Stimulated activated CD4-positive, alpha-beta T cell treated with anti-CD3 and anti-CD28 coated beads, Interleukin-4, amount 100 ng/mL, for 1 hour (primary cell): ENCODE measurements at regions not wholly inside any gene's neighbourhood (a gene's known extent, or its start where the extent isn't known, plus 50 kb on each side); places are given as distances from the start of the nearest gene placed in this dataset.

Experiments
- DNase-seq: peaks from one replicate; pipeline ENCODE4 v3.0.0-alpha.2; 2020

DNA sequence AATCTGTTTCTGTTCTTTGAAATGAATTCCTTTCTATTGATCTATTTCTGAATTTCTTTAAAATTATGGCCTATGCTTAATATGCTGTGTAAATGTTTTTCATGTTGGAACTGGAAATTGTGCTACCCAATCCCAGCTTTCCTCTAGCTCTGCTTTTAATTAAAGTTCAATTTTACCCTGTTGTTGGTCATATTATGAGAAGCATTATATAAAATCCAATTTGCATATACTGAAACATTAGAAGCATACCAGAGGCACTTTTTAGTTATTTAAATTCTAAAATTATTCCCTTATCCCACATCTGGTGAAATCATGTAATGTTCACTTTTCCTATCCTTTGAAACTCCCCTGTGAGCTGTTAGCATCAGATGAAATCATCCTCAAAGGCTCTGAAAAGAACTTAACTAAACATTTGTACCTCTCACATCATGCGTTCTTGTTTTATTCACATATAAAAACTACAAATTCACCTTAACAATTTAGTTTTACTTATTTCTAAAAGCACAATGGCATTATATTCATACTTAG is 160.6 kb upstream of the COL21A1 start:
- no peak for DNase-seq

- DNase-seq, result no peak
These were observed 159.2 kb upstream of the COL21A1 start for GRCh38 chr6:56406276-56407269.

GRCh38 chr6:56404599-56404998 is 157.2 kb upstream of the COL21A1 start:
- no peak for DNase-seq

DNA sequence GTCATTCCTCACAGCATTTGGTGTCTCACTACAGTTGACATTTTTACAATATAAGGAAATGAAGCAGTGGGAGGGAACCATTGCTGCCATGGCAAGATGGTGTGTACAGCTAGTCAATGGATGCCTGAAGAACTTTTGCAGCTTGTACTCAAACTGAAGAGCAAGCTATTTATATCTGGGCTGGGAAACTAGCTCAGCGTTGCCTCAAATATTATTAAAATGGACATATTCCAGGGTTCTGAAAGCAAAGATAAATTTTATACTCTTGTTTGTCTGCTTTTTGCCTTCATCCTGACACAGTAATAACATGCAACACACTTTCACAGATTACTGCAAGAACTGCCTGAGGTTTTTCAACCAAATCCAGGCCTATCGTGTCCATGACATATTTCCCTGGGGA is 156.4 kb upstream of the COL21A1 start:
- no peak for DNase-seq

- DNase-seq, result no peak
These were observed 154.2 kb upstream of the COL21A1 start for GRCh38 chr6:56401477-56402070.

DNA sequence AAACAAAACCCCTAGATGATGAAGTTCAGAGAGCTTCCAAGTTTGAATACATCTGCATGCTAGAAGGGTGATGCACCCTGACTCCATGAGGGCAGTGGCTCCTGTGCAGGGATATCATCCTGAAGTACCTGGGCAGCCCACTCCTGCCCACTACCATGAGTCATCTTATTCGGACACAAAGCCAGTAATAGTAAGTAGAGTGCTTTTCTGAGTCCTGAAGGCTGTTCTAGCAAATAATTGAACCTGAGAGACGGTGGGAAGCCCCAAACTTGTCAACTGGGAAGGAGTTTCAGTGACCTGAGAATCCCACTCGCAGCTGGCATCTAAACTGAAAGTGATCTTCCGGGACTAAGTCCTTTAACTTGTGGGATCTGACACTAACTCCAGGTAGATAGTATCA is 152.9 kb upstream of the COL21A1 start:
- DNase-seq, result no peak

- DNase-seq, result no peak
These were observed 152.4 kb upstream of the COL21A1 start for GRCh38 chr6:56399672-56400263.

DNA sequence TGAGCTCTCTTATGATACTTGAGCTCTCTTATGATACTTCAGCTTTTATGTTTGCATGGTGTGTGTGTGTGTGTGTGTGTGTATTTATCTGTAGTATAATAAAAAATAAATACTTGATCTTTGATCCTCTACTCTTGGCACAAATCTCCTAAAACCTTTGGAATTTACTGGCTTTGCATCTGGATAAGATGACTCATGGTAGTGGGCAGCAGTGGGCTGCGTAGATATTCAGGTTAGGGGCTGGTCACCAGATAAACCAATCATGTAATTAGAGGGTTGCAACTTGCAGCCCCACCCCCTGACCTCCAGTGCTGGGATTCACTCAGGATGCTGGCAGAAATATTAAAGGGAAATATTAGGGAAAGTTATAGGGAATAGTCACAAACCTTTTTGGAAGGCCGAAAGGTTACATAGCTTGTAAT is 151.9 kb upstream of the COL21A1 start:
- DNase-seq, result no peak

DNA sequence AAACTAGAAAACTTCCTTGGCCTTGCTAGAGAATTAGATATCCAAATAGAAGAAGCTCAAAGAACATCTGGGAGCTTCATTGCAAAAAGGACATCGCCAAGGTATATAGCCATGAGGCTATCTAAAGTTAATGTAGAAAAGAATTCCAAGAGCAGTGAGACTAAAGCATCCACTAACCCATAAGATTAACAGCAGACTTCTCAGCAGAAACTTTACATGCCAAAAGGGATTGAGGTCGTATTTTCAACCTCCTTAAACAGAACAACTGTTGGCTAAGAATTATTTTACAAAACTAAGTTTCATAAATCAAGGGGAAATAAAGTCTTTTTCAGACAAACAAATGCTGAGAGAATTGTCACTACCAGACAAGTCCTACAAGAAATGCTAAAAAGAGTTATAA is 149.1 kb upstream of the COL21A1 start:
- no peak for DNase-seq

- DNase-seq, result no peak
These were observed 146.5 kb upstream of the COL21A1 start for GRCh38 chr6:56393615-56394612.

GRCh38 chr6:56388415-56388755 is 141.0 kb upstream of the COL21A1 start:
- DNase-seq, result no peak

- no peak for DNase-seq
These were observed 140.4 kb upstream of the COL21A1 start for GRCh38 chr6:56387621-56388414.

- no peak for DNase-seq
These were observed 139.3 kb upstream of the COL21A1 start for GRCh38 chr6:56386717-56387116.

DNA sequence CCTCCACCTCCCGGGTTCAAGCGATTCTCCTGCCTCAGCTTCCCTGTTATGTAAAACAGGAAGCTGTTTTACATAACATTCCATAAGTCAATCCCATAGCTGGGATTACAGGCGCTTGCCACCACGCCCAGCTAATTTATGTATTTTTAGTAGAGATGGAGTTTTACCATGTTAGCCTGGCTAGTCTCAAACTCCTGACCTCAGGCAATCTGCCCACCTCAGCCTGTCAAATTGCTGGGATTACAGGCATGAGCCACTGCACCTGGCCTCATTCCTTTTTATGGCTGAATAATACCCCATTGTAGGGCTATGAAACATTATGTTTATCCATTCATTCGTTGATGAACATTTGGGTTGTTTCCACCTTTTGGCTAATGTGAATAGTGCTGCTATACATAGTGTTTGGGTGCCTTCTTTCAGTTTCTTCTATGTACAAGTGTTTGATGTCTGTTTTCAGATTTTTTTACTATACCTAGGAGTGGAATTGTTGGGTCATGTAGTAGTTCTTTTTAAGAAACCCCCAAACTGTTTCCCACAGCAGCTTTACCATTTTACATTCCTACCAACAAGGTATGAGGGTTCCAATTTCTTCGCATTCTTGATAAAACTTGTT is 138.7 kb upstream of the COL21A1 start:
- no peak for DNase-seq

GRCh38 chr6:56383160-56383559 is 135.8 kb upstream of the COL21A1 start:
- DNase-seq, result no peak

DNA sequence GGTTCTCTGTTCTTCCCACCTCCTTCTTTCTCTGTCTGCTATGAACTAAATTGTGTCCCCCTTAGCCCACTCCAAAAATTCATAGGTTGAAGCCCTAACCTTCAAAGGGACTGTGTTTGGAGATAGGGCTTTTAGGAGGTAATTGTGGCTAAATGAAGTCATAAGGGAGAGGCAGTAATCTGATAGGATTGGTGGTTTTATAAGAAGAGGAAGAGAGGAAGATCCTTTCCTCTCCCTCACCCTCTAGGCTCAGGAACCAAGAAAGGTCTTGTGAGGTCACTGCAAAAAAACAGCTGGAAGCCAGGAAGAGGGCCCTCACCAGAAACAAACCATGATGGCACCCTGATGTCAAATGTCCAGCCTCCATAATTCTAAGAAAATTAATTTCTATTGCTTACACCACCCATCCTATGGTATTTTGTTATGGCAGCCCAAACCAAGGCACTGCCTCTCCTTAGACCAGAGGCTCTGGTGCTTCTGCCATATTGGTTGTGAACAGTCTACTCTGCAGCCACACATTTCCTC is 135.1 kb upstream of the COL21A1 start:
- DNase-seq, result no peak

- no peak for DNase-seq
These were observed 134.4 kb upstream of the COL21A1 start for GRCh38 chr6:56381801-56382251.

DNA sequence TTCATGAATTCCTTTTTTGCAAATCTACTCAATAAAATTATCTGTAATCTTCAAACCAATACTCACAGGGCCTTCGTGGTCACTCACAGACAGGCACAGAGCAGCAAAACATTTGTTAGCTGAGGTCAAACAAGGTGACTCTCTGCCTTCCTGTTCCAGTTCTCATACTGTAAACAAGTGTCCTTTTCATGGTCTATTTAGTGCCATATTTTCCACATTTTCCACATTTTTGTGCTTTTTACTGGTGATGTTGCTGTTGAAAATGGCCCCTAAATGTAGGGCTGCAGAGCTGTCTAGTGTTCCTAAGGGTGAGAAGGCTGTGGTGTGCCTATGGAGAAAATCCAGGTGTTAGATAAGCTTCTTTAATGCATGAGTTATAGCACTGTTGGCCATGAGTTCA is 133.1 kb upstream of the COL21A1 start:
- DNase-seq, result no peak

GRCh38 chr6:56378966-56379585 is 131.7 kb upstream of the COL21A1 start:
- no peak for DNase-seq

GRCh38 chr6:56378507-56378906 is 131.1 kb upstream of the COL21A1 start:
- no peak for DNase-seq
